Lung (tissue), 11 donors: ENCODE measurements at regions not wholly inside any gene's neighbourhood (a gene's known extent, or its start where the extent isn't known, plus 50 kb on each side); places are given as distances from the start of the nearest gene placed in this dataset.

Experiments
- ATAC-seq: fragments of 200-7000 bp; cut with Tn5 transposase; one replicate; pipeline ENCODE4 v1.9.1; 2020; ENCODE audit warnings: moderate number of reproducible peaks; ENCODE audit not compliant: insufficient read depth, low FRiP score
- DNase-seq, 3 donors: peaks; one replicate each; pipeline ENCODE4 v3.0.0-alpha.2; 2013 to 2017
- H3K27ac ChIP-seq, 2 donors: one replicate each; pipeline ENCODE4 v1.5.1; 2013; ENCODE audit warnings: mild to moderate bottlenecking in 2 of 2, moderate library complexity in 2 of 2, control low read depth in 1 of 2, inconsistent platforms in 1 of 2, low read depth in 1 of 2, low read length in 1 of 2
- H3K27me3 ChIP-seq, 3 donors: one replicate each; pipeline ENCODE4 v1.5.1; 2013; ENCODE audit warnings: low read length in 2 of 3; ENCODE audit not compliant: control insufficient read depth in 3 of 3, insufficient read depth in 3 of 3
- H3K36me3 ChIP-seq, 4 donors: one replicate each; pipeline ENCODE4 v1.5.1; 2013; ENCODE audit warnings: low read length in 4 of 4, mild to moderate bottlenecking in 1 of 4, moderate library complexity in 1 of 4; ENCODE audit not compliant: control insufficient read depth in 4 of 4, insufficient read depth in 4 of 4
- H3K4me1 ChIP-seq, 5 donors: one replicate each; pipeline ENCODE4 v1.5.1; 2013; ENCODE audit warnings: low read length in 5 of 5, mild to moderate bottlenecking in 2 of 5, moderate library complexity in 1 of 5; ENCODE audit not compliant: control insufficient read depth in 5 of 5, insufficient read depth in 5 of 5
- H3K4me3 ChIP-seq: one replicate; pipeline ENCODE4 v1.5.1; 2013; ENCODE audit warnings: mild to moderate bottlenecking, control low read depth, moderate library complexity
- H3K9ac ChIP-seq, 2 donors: one replicate each; pipeline ENCODE4 v1.5.1; 2013; ENCODE audit warnings: low read length in 2 of 2, control low read depth in 1 of 2; ENCODE audit not compliant: insufficient read depth in 1 of 2
- H3K9me3 ChIP-seq, 4 donors: one replicate each; pipeline ENCODE4 v1.5.1; 2013; ENCODE audit warnings: low read length in 3 of 4, mild to moderate bottlenecking in 1 of 4, moderate library complexity in 1 of 4; ENCODE audit not compliant: control insufficient read depth in 4 of 4, insufficient read depth in 3 of 4
- CTCF ChIP-seq: IDR thresholded peaks from 2 replicates; pipeline ENCODE4 v1.5.1; 2012; ENCODE audit warnings: mild to moderate bottlenecking; ENCODE audit errors: control extremely low read depth, extremely low read depth
- WGBS, 2 donors: extraction: QIAGEN DNeasy Blood & Tissue Kit; methylation state at CpG; one replicate each; pipeline ENCODE4 v1.1.7; 2013; 5-methylcytosine and 5-hydroxymethylcytosine counted together
- donor health status: control.
- donor health status: control.
- donor health status: Bipolar disorder and iron deficiency.
- donor health status: healthy.
- donor health status: DM: yes; HTN: yes; CAD: no.

- no peak for TF ChIP-seq CTCF
- H3K27me3 ChIP-seq = no peaks in the 10 kb centered on the region
- peaks cover 0 to 4% (median 0%) of the 10 kb centered on the region in 4 donors for H3K9me3 ChIP-seq
- DNase-seq (no peak), ATAC-seq (no peak)
- H3K27ac ChIP-seq = no peak overlapping the region
- 24 to 31% methylated on average over 9 of the region's 9 CpGs for WGBS, 2 donors
- H3K4me1 ChIP-seq = no peaks in the 10 kb centered on the region
- no peak overlapping the region for H3K9ac ChIP-seq
- H3K36me3 ChIP-seq = no peaks in the 10 kb centered on the region
- no peak overlapping the region for H3K4me3 ChIP-seq
Observed at GRCh38 chr14:57009585-57010515, 199.6 kb upstream of the OTX2 start.

- H3K4me1 ChIP-seq = no peaks in the 10 kb centered on the region
- H3K4me3 ChIP-seq = no peak overlapping the region
- ATAC-seq (no peak), DNase-seq (no peak)
- H3K27ac ChIP-seq = no peak overlapping the region
- H3K36me3 ChIP-seq = no peaks in the 10 kb centered on the region
- H3K9ac ChIP-seq = no peak overlapping the region
- WGBS, 2 donors = 65 to 70% methylated on average over 3 of the region's 3 CpGs
- no peaks in the 10 kb centered on the region for H3K27me3 ChIP-seq
- H3K9me3 ChIP-seq = peaks cover 0 to 2% (median 0%) of the 10 kb centered on the region in 4 donors
- no peak for TF ChIP-seq CTCF
Observed at GRCh38 chr14:57008534-57008933, 198.3 kb upstream of the OTX2 start.

GRCh38 chr14:56998728-56999127, 188.4 kb upstream of the OTX2 start:
- DNase-seq (no peak), ATAC-seq (no peak)
- no peak overlapping the region for H3K9ac ChIP-seq
- no peak overlapping the region for H3K4me3 ChIP-seq
- no peaks in the 10 kb centered on the region for H3K9me3 ChIP-seq
- H3K27me3 ChIP-seq = no peaks in the 10 kb centered on the region
- 77 to 97% methylated on average over 1 of the region's 1 CpG for WGBS, 2 donors
- H3K36me3 ChIP-seq = no peaks in the 10 kb centered on the region
- H3K4me1 ChIP-seq = no peaks in the 10 kb centered on the region
- no peak overlapping the region for H3K27ac ChIP-seq
- no peak for TF ChIP-seq CTCF
